ENCODE measurements at regions not wholly inside any gene's neighbourhood (a gene's known extent, or its start where the extent isn't known, plus 50 kb on each side); places are given as distances from the start of the nearest gene placed in this dataset.

GRCh38 chr9:82231411-82231810, 242.8 kb downstream of the SPATA31D1 start:
- no peak for FAIRE-seq

GRCh38 chr9:82234160-82234943, 245.8 kb downstream of the SPATA31D1 start:
- no peak for FAIRE-seq

- no peak for FAIRE-seq
Observed at GRCh38 chr9:82242285-82242963, 253.9 kb downstream of the SPATA31D1 start.

- no peak for FAIRE-seq
Observed at GRCh38 chr9:82247318-82247717, 258.7 kb downstream of the SPATA31D1 start.

GRCh38 chr9:82252116-82252515, 263.5 kb downstream of the SPATA31D1 start:
- no peak for FAIRE-seq

- FAIRE-seq: no peak
Observed at GRCh38 chr9:82254646-82255367, 266.2 kb downstream of the SPATA31D1 start.

GRCh38 chr9:82255481-82256176, 267.1 kb downstream of the SPATA31D1 start:
- FAIRE-seq: no peak

GRCh38 chr9:82260691-82261090, 272.1 kb downstream of the SPATA31D1 start:
- no peak for FAIRE-seq

- FAIRE-seq: no peak
Observed at GRCh38 chr9:82263619-82264018, 275.0 kb downstream of the SPATA31D1 start.

GRCh38 chr9:82271106-82271561, 282.6 kb downstream of the SPATA31D1 start:
- no peak for FAIRE-seq

GRCh38 chr9:82273121-82273520, 284.5 kb downstream of the SPATA31D1 start:
- FAIRE-seq: no peak

GRCh38 chr9:82275258-82275927, 286.8 kb downstream of the SPATA31D1 start:
- no peak for FAIRE-seq

GRCh38 chr9:82281066-82281465, 292.5 kb downstream of the SPATA31D1 start:
- FAIRE-seq: no peak

GRCh38 chr9:82284758-82285157, 296.2 kb downstream of the SPATA31D1 start:
- FAIRE-seq: no peak

- FAIRE-seq: no peak
Observed at GRCh38 chr9:82295181-82295580, 306.6 kb downstream of the SPATA31D1 start.

GRCh38 chr9:82299870-82300269, 311.3 kb downstream of the SPATA31D1 start:
- FAIRE-seq: no peak

GRCh38 chr9:82302968-82303655, 314.5 kb downstream of the SPATA31D1 start:
- FAIRE-seq: no peak

- FAIRE-seq: peak; percentile 9
Observed at GRCh38 chr9:82308836-82309235, 320.3 kb downstream of the SPATA31D1 start.

GRCh38 chr9:82313697-82314096, 325.1 kb downstream of the SPATA31D1 start:
- FAIRE-seq: no peak

GRCh38 chr9:82320566-82320965, 332.0 kb downstream of the SPATA31D1 start:
- no peak for FAIRE-seq

- peak; percentile 9 for FAIRE-seq
Observed at GRCh38 chr9:82325907-82326306, 337.3 kb downstream of the SPATA31D1 start.

- FAIRE-seq: no peak
Observed at GRCh38 chr9:82327641-82328040, 339.1 kb downstream of the SPATA31D1 start.

All from islet of Langerhans (tissue), 1 donor.